HEK293 (cell line): ENCODE measurements at regions not wholly inside any gene's neighbourhood (a gene's known extent, or its start where the extent isn't known, plus 50 kb on each side); places are given as distances from the start of the nearest gene placed in this dataset.

Source experiments
- CTCF ChIA-PET: fragments of 350-600 bp; formaldehyde crosslinking; extraction: SDS; loops from one replicate; lab custom pipeline; 2021; ENCODE audit warnings: antibody characterized with exemption; lab: Yijun Ruan, JAX
- POLR2A ChIA-PET: fragments of 300-600 bp; formaldehyde crosslinking; extraction: SDS; loops from one replicate; lab custom pipeline; 2020; ENCODE audit warnings: antibody characterized with exemption, inconsistent platforms; lab: Yijun Ruan, JAX
- H3K27ac ChIP-seq: fragments of 200-500 bp; sonication (Bioruptor generic); 2 replicates; pipeline ENCODE4 v1.5.1; 2014; ENCODE audit warnings: low read depth, low read length, control low read depth, inconsistent platforms; ENCODE audit errors: extremely low read depth
- H3K36me3 ChIP-seq, 2 experiments: fragments of 200-500 bp in 1 of 2; sonication (Bioruptor generic) in 1 of 2; 1 replicate in 1 of 2; 2 replicates in 1 of 2; pipeline ENCODE4 v1.5.1; 2014 to 2017; ENCODE audit warnings: inconsistent platforms in 2 of 2, low read length in 2 of 2; ENCODE audit not compliant: control insufficient read depth in 2 of 2, insufficient read depth in 1 of 2
- H3K4me1 ChIP-seq: fragments of 200-500 bp; sonication (Bioruptor generic); 2 replicates; pipeline ENCODE4 v1.5.1; 2014; ENCODE audit warnings: mild to moderate bottlenecking, low read length, inconsistent platforms; ENCODE audit not compliant: control insufficient read depth, insufficient read depth
- H3K4me3 ChIP-seq: 2 replicates; pipeline ENCODE4 v1.5.1; 2011; ENCODE audit warnings: low read depth, mild to moderate bottlenecking, control low read depth, low read length, moderate library complexity
- H3K9me3 ChIP-seq: fragments of 200-500 bp; sonication (Bioruptor generic); 2 replicates; pipeline ENCODE4 v1.5.1; 2014; ENCODE audit warnings: low read depth, low read length, inconsistent platforms; ENCODE audit not compliant: control insufficient read depth, insufficient read depth
- IKZF3 ChIP-seq: fragments of 450-650 bp; IDR thresholded peaks from 2 replicates; pipeline ENCODE4 v1.5.0; 2018; ENCODE audit warnings: missing biosample characterization, mild to moderate bottlenecking, missing genetic modification characterization, moderate library complexity
- REPIN1 ChIP-seq: fragments of 450-650 bp; formaldehyde crosslinking; IDR thresholded peaks from 2 replicates; pipeline ENCODE4 v1.5.1; 2017; ENCODE audit warnings: missing biosample characterization, missing genetic modification characterization, low read depth
- ZNF302 ChIP-seq: fragments of 450-650 bp; formaldehyde crosslinking; IDR thresholded peaks from 2 replicates; pipeline ENCODE4 v1.5.1; 2016; ENCODE audit warnings: missing biosample characterization, missing genetic modification characterization, low read depth
- ZNF521 ChIP-seq: fragments of 450-650 bp; formaldehyde crosslinking; IDR thresholded peaks from 2 replicates; pipeline ENCODE4 v1.5.1; 2017; ENCODE audit warnings: missing biosample characterization, mild to moderate bottlenecking, missing genetic modification characterization
- ZNF561 ChIP-seq: fragments of 450-650 bp; IDR thresholded peaks from 2 replicates; pipeline ENCODE4 v1.5.1; 2018; ENCODE audit warnings: missing biosample characterization, missing genetic modification characterization, borderline replicate concordance
- ZNF670 ChIP-seq: fragments of 450-650 bp; formaldehyde crosslinking; IDR thresholded peaks from 2 replicates; pipeline ENCODE4 v1.5.1; 2016; ENCODE audit warnings: missing biosample characterization, missing genetic modification characterization, low read depth
- ZNF777 ChIP-seq: fragments of 450-650 bp; formaldehyde crosslinking; IDR thresholded peaks from 2 replicates; pipeline ENCODE4 v1.5.1; 2017; ENCODE audit warnings: missing biosample characterization, missing genetic modification characterization, borderline replicate concordance
- TF ChIP-seq, protein P1 (sequence below): fragments of 450-650 bp; formaldehyde crosslinking; IDR thresholded peaks from 2 replicates; pipeline ENCODE4 v1.5.1; 2016; ENCODE audit warnings: missing biosample characterization, missing genetic modification characterization
- TF ChIP-seq, protein P2 (sequence below): fragments of 450-650 bp; IDR thresholded peaks from 2 replicates; pipeline ENCODE4 v1.5.1; 2018; ENCODE audit warnings: missing biosample characterization, missing genetic modification characterization
- TF ChIP-seq, protein P3 (sequence below): fragments of 450-650 bp; formaldehyde crosslinking; IDR thresholded peaks from 2 replicates; pipeline ENCODE4 v1.5.1; 2016; ENCODE audit warnings: missing biosample characterization, missing genetic modification characterization, borderline replicate concordance
- TF ChIP-seq, protein P4 (sequence below): fragments of 450-650 bp; formaldehyde crosslinking; conservative IDR thresholded peaks from 2 replicates; pipeline ENCODE4 v1.5.1; 2016; ENCODE audit warnings: low read depth, missing biosample characterization, missing genetic modification characterization
- TF ChIP-seq, protein P5 (sequence below): fragments of 450-650 bp; formaldehyde crosslinking; optimal IDR thresholded peaks from 2 replicates; pipeline ENCODE3; 2016; ENCODE audit warnings: missing biosample characterization, mild to moderate bottlenecking, missing genetic modification characterization
- TF ChIP-seq, protein P6 (sequence below): fragments of 450-650 bp; formaldehyde crosslinking; conservative IDR thresholded peaks from 2 replicates; pipeline ENCODE4 v1.5.1; 2016; ENCODE audit warnings: low read depth, missing biosample characterization, missing genetic modification characterization

DNA sequence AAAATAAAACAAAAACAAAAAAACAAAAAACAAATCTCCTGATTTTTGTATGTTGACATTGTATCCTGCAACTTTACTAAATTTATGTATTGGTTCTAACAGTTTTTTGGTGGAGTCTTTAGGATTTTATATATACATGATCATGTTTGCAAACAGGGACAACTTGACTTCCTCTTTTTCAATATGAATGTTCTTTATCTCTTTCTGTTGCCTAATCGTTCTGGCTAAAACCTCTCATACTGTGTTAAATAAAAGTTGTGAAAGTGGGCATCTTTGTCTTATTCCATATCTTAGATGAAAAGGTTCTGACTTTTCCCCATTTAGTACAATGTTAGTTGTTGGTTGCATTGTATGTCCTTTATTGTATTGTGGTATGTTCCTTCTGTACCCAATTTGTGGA is 261.7 kb upstream of the NOX3 start (continued):
- TF ChIP-seq, protein P1, sequence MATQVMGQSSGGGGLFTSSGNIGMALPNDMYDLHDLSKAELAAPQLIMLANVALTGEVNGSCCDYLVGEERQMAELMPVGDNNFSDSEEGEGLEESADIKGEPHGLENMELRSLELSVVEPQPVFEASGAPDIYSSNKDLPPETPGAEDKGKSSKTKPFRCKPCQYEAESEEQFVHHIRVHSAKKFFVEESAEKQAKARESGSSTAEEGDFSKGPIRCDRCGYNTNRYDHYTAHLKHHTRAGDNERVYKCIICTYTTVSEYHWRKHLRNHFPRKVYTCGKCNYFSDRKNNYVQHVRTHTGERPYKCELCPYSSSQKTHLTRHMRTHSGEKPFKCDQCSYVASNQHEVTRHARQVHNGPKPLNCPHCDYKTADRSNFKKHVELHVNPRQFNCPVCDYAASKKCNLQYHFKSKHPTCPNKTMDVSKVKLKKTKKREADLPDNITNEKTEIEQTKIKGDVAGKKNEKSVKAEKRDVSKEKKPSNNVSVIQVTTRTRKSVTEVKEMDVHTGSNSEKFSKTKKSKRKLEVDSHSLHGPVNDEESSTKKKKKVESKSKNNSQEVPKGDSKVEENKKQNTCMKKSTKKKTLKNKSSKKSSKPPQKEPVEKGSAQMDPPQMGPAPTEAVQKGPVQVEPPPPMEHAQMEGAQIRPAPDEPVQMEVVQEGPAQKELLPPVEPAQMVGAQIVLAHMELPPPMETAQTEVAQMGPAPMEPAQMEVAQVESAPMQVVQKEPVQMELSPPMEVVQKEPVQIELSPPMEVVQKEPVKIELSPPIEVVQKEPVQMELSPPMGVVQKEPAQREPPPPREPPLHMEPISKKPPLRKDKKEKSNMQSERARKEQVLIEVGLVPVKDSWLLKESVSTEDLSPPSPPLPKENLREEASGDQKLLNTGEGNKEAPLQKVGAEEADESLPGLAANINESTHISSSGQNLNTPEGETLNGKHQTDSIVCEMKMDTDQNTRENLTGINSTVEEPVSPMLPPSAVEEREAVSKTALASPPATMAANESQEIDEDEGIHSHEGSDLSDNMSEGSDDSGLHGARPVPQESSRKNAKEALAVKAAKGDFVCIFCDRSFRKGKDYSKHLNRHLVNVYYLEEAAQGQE (tag by site-specific recombination) = no peak
- no peak for TF ChIP-seq ZNF521 (tag by site-specific recombination)
- no peak for TF ChIP-seq ZNF670
- TF ChIP-seq IKZF3 = no peak
- TF ChIP-seq, protein P2, sequence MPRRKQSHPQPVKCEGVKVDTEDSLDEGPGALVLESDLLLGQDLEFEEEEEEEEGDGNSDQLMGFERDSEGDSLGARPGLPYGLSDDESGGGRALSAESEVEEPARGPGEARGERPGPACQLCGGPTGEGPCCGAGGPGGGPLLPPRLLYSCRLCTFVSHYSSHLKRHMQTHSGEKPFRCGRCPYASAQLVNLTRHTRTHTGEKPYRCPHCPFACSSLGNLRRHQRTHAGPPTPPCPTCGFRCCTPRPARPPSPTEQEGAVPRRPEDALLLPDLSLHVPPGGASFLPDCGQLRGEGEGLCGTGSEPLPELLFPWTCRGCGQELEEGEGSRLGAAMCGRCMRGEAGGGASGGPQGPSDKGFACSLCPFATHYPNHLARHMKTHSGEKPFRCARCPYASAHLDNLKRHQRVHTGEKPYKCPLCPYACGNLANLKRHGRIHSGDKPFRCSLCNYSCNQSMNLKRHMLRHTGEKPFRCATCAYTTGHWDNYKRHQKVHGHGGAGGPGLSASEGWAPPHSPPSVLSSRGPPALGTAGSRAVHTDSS (tag by site-specific recombination) = no peak
- TF ChIP-seq, protein P3, sequence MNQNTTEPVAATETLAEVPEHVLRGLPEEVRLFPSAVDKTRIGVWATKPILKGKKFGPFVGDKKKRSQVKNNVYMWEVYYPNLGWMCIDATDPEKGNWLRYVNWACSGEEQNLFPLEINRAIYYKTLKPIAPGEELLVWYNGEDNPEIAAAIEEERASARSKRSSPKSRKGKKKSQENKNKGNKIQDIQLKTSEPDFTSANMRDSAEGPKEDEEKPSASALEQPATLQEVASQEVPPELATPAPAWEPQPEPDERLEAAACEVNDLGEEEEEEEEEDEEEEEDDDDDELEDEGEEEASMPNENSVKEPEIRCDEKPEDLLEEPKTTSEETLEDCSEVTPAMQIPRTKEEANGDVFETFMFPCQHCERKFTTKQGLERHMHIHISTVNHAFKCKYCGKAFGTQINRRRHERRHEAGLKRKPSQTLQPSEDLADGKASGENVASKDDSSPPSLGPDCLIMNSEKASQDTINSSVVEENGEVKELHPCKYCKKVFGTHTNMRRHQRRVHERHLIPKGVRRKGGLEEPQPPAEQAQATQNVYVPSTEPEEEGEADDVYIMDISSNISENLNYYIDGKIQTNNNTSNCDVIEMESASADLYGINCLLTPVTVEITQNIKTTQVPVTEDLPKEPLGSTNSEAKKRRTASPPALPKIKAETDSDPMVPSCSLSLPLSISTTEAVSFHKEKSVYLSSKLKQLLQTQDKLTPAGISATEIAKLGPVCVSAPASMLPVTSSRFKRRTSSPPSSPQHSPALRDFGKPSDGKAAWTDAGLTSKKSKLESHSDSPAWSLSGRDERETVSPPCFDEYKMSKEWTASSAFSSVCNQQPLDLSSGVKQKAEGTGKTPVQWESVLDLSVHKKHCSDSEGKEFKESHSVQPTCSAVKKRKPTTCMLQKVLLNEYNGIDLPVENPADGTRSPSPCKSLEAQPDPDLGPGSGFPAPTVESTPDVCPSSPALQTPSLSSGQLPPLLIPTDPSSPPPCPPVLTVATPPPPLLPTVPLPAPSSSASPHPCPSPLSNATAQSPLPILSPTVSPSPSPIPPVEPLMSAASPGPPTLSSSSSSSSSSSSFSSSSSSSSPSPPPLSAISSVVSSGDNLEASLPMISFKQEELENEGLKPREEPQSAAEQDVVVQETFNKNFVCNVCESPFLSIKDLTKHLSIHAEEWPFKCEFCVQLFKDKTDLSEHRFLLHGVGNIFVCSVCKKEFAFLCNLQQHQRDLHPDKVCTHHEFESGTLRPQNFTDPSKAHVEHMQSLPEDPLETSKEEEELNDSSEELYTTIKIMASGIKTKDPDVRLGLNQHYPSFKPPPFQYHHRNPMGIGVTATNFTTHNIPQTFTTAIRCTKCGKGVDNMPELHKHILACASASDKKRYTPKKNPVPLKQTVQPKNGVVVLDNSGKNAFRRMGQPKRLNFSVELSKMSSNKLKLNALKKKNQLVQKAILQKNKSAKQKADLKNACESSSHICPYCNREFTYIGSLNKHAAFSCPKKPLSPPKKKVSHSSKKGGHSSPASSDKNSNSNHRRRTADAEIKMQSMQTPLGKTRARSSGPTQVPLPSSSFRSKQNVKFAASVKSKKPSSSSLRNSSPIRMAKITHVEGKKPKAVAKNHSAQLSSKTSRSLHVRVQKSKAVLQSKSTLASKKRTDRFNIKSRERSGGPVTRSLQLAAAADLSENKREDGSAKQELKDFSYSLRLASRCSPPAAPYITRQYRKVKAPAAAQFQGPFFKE = no peak
- TF ChIP-seq, protein P4, sequence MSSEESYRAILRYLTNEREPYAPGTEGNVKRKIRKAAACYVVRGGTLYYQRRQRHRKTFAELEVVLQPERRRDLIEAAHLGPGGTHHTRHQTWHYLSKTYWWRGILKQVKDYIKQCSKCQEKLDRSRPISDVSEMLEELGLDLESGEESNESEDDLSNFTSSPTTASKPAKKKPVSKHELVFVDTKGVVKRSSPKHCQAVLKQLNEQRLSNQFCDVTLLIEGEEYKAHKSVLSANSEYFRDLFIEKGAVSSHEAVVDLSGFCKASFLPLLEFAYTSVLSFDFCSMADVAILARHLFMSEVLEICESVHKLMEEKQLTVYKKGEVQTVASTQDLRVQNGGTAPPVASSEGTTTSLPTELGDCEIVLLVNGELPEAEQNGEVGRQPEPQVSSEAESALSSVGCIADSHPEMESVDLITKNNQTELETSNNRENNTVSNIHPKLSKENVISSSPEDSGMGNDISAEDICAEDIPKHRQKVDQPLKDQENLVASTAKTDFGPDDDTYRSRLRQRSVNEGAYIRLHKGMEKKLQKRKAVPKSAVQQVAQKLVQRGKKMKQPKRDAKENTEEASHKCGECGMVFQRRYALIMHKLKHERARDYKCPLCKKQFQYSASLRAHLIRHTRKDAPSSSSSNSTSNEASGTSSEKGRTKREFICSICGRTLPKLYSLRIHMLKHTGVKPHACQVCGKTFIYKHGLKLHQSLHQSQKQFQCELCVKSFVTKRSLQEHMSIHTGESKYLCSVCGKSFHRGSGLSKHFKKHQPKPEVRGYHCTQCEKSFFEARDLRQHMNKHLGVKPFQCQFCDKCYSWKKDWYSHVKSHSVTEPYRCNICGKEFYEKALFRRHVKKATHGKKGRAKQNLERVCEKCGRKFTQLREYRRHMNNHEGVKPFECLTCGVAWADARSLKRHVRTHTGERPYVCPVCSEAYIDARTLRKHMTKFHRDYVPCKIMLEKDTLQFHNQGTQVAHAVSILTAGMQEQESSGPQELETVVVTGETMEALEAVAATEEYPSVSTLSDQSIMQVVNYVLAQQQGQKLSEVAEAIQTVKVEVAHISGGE (tag by site-specific recombination) = no peak
- TF ChIP-seq, protein P5, sequence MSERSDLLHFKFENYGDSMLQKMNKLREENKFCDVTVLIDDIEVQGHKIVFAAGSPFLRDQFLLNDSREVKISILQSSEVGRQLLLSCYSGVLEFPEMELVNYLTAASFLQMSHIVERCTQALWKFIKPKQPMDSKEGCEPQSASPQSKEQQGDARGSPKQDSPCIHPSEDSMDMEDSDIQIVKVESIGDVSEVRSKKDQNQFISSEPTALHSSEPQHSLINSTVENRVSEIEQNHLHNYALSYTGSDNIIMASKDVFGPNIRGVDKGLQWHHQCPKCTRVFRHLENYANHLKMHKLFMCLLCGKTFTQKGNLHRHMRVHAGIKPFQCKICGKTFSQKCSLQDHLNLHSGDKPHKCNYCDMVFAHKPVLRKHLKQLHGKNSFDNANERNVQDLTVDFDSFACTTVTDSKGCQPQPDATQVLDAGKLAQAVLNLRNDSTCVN = no peak
- TF ChIP-seq ZNF302 = no peak
- TF ChIP-seq ZNF777 = no peak
- TF ChIP-seq ZNF561 (tag by site-specific recombination) = no peak

DNA sequence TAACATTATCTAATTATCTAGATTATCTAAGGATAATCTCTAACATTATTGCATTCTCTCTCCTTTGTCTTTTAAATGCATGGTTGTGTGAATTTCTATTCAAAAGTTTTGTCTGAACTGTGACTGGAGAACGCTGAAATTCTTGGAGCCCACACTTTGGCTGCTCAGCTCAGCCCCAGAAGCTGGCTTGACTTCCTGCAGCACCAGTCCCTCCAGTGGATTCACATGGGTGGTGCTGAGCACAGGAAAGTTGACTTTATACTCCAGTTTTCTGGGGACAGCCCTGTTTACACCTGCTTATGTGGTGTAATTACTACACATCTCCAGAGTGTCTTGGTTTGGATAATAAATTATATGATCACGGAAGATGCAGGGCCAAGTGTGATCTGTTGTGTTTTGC is 255.1 kb upstream of the NOX3 start:
- ChIA-PET CTCF (no interaction called here), POLR2A (no interaction called here)
- H3K36me3 ChIP-seq = no peaks in the 10 kb centered on the region
- H3K4me1 ChIP-seq = no peaks in the 10 kb centered on the region
- H3K4me3 ChIP-seq = no peak overlapping the region
- H3K27ac ChIP-seq = no peak overlapping the region
- no peaks in the 10 kb centered on the region for H3K9me3 ChIP-seq
- TF ChIP-seq REPIN1 = no peak
- TF ChIP-seq, protein P6, sequence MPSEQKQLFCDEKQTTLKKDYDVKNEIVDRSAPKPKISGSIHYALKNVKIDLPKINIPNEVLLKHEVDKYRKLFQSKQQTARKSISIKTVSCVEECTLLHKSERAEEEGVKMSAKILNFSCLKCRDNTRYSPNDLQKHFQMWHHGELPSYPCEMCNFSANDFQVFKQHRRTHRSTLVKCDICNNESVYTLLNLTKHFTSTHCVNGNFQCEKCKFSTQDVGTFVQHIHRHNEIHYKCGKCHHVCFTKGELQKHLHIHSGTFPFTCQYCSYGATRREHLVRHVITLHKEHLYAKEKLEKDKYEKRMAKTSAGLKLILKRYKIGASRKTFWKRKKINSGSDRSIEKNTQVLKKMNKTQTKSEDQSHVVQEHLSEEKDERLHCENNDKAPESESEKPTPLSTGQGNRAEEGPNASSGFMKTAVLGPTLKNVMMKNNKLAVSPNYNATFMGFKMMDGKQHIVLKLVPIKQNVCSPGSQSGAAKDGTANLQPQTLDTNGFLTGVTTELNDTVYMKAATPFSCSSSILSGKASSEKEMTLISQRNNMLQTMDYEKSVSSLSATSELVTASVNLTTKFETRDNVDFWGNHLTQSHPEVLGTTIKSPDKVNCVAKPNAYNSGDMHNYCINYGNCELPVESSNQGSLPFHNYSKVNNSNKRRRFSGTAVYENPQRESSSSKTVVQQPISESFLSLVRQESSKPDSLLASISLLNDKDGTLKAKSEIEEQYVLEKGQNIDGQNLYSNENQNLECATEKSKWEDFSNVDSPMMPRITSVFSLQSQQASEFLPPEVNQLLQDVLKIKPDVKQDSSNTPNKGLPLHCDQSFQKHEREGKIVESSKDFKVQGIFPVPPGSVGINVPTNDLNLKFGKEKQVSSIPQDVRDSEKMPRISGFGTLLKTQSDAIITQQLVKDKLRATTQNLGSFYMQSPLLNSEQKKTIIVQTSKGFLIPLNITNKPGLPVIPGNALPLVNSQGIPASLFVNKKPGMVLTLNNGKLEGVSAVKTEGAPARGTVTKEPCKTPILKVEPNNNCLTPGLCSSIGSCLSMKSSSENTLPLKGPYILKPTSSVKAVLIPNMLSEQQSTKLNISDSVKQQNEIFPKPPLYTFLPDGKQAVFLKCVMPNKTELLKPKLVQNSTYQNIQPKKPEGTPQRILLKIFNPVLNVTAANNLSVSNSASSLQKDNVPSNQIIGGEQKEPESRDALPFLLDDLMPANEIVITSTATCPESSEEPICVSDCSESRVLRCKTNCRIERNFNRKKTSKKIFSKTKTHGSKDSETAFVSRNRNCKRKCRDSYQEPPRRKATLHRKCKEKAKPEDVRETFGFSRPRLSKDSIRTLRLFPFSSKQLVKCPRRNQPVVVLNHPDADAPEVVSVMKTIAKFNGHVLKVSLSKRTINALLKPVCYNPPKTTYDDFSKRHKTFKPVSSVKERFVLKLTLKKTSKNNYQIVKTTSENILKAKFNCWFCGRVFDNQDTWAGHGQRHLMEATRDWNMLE (tag by site-specific recombination) = no peak
